ENCODE measurements at regions not wholly inside any gene's neighbourhood (a gene's known extent, or its start where the extent isn't known, plus 50 kb on each side); places are given as distances from the start of the nearest gene placed in this dataset.

DNA sequence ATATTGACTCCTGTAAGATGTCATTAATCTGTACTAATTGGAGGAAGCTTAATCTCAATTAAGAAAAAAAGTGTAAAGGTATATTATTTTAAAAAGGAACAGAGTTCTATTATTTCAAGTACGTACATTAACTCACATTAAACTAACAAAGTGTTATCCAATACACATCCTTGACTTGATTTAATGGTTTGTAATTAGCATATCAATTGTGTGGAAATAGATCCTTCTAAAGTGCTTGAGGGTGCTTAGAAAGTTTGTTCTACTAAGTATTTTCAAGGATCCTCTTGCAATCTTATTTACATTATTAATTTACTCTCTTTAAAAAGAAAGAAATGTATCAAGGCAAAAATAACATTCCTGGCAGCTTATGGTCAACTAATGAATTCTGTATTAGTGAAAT, 720.3 kb downstream of the KCNJ3 start:
- no peak for TF ChIP-seq ZBTB21 (CRISPR knock-in tag; IDR thresholded peaks at IDR 0.05; ENCODE audit: borderline replicate concordance)
- TF ChIP-seq, protein P1, sequence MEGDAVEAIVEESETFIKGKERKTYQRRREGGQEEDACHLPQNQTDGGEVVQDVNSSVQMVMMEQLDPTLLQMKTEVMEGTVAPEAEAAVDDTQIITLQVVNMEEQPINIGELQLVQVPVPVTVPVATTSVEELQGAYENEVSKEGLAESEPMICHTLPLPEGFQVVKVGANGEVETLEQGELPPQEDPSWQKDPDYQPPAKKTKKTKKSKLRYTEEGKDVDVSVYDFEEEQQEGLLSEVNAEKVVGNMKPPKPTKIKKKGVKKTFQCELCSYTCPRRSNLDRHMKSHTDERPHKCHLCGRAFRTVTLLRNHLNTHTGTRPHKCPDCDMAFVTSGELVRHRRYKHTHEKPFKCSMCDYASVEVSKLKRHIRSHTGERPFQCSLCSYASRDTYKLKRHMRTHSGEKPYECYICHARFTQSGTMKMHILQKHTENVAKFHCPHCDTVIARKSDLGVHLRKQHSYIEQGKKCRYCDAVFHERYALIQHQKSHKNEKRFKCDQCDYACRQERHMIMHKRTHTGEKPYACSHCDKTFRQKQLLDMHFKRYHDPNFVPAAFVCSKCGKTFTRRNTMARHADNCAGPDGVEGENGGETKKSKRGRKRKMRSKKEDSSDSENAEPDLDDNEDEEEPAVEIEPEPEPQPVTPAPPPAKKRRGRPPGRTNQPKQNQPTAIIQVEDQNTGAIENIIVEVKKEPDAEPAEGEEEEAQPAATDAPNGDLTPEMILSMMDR (IDR thresholded peaks at IDR 0.05) = no peak
- no peak for TF ChIP-seq RORB (CRISPR knock-in tag; IDR thresholded peaks at IDR 0.05)
- no peak for TF ChIP-seq SP1 (CRISPR knock-in tag; conservative IDR thresholded peaks at IDR 0.05)
